HG02571 (cell line): ENCODE measurements at regions not wholly inside any gene's neighbourhood (a gene's known extent, or its start where the extent isn't known, plus 50 kb on each side); places are given as distances from the start of the nearest gene placed in this dataset.

Experiments
- ATAC-seq: cut with Tn5 transposase; IDR thresholded peaks from one replicate; pipeline ENCODE4 v1.9.1; 2021; ENCODE audit warnings: mild to moderate bottlenecking, moderate library complexity; ENCODE audit not compliant: unreplicated experiment

GRCh38 chr5:174189654-174190541, 144.4 kb downstream of the NSG2 start:
- ATAC-seq: no peak

DNA sequence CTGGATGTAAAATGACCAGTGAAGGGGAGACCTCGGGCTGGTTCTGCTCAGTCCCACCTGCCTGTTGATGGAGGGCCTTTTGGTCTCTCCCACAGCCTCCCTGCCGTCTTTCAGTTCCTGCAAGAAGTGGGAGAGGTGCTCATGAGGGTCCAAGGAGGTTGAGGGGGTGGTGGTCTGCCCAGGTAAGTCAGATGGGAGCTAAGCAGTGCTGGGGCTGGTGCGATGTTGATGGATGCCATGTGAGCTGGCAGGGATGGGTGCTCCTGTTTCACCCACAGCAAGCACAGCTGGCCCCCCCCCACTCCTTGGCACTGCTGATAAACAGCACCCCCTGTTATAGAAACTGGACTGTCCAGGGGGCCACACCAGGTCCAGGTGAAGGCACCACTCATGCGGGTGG, 145.6 kb downstream of the NSG2 start:
- ATAC-seq: no peak

DNA sequence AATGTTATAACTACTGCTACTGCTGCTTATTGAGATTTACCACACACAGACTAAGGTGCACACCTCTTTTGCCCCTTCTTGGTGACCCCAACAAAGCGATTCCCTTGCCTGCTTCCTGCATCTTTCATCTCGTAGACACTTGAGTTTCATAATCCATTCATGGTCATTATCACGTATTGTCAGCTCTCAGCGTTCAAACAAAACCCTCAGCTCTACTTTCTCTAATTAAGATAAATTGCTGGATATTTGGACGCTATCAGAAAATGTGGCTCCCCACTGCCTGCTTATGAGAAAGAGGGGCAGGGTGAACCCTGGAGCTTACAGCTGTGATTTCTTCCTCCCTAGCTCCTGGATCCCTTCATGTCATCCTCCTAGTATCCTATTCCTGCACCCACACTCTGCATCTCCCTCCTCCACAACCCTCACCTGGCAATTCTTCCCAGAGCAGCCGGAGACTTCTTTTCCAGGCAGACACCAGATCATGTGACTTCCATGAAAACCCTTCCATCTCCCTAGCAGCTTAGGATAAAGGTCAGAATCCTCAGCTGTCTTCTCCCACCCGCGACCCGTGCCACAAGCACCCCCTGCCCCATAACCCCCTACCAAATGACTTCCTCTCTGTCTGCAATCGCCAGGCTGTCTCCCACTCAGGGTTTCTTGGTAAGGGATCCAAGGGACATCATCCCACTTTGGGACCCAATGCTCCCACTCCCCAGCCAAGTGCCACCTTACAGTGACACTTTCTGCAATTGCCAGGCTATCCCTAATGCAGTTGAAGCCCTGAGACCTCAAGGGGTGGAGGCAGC, 146.5 kb downstream of the NSG2 start:
- ATAC-seq: no peak

- no peak for ATAC-seq
Measured at GRCh38 chr5:174192901-174193300, 147.4 kb downstream of the NSG2 start.

- no peak for ATAC-seq
Measured at GRCh38 chr5:174195517-174195916, 150.0 kb downstream of the NSG2 start.

GRCh38 chr5:174197929-174198328, 152.4 kb downstream of the NSG2 start:
- ATAC-seq: no peak

- ATAC-seq: no peak
Measured at GRCh38 chr5:174198541-174198940, 153.0 kb downstream of the NSG2 start.

DNA sequence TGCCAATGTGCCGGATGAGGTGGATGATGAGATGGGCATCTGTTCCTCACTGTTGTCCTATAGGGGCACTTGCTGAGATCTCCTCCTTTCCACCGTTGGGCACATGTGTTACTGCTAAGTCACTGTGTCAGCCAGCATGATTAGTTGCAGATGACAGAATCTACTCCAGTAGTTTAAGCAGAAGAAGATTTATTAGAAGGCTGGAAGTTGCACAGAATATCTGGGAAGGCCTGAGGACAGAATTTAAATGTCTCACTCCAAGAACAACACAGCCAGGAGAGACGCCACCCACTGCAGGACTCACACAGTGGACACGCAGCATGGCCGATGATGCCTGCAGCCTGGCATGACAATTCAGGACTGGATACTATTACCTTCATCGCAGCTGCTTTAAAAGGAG, 157.5 kb downstream of the NSG2 start:
- ATAC-seq: no peak

DNA sequence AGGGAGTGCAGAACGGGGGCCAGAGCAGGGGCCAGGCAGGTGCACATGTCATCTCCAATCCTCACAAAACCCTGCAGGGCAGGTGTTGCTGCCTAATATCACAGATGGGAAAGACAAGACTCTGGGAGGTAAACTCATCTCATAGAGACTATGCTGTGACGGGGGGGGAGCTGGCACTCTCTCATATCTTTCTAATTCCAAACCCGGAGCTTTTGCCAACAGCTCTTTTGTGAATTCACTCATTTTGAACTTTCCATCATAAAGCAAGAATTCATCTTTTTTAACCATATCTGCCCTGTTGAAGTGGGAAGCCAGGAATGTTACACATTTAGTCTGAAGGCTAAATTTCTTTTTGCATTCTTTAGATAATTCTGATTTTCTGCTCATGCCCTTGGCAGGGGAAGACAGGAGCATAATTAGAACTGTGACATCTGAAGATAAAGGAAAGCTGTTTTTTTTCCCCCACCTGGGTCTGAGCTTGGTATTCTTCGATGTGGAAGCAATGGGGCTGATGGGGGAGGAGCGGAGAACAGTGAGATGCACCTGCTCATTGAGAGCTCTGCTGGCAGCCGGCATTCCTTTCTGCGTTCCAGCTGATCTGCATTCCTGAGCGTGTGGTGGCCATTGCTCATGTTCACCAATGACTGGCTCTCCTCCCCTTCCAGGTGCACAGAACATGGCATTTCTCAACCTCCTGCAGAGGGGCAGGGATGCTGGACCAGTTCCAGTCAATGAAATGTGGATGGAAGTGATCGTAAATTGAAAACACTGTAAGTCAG, 159.2 kb downstream of the NSG2 start:
- ATAC-seq: no peak

GRCh38 chr5:174205939-174206338, 160.4 kb downstream of the NSG2 start:
- ATAC-seq: no peak

DNA sequence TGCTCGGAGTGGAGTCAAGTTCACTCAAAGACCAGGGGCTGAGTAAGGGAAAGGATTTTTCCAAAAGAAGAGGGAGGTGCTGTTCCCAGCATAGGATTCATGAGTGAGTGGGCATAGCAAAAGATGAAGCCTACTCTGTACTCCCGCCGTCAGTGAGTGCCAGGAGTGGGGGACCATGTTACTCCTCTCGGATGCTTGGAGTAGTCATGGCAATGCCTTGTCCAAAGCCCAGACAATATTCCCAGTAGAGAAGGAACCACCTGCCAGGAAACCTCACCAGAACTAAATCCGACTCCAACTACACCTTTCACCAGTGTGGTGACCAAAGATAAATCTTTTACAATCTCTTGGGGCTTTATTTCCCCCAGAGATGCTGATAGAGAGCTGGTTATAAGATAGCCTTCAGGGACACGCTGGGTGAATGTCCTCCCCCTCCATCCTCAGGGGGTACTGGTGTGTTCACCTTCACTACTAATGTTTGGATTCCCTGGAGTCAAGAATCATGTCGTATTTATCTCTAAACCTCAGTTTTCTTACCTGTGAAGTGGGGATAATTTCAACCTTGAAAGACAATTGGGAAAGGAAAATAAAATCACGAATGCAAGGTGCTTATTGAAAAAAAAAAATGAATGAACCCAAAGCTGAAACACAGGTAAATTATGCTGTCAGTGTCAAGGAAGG, 165.2 kb downstream of the NSG2 start:
- no peak for ATAC-seq

- no peak for ATAC-seq
Measured at GRCh38 chr5:174211277-174211626, 165.7 kb downstream of the NSG2 start.

GRCh38 chr5:174217527-174217926, 172.0 kb downstream of the NSG2 start:
- ATAC-seq: no peak

DNA sequence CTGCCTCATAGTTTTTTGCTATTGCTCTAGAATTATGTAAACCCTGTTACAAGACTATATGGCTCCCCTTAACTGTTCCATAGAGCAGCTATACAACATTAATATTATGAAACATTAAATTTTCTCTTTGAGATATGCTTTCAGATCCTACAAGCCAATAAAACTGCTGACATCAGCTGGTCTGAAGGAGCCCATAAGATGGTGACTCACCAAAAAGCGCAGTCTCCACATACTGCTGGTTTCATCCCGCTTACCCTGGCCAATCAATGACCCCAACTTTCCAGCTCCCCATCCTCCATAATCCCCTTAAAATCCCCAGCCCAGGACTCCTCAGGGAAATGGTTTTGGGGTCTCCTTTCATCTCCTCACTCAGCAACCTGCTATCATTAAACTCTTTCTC, 172.7 kb downstream of the NSG2 start:
- no peak for ATAC-seq

GRCh38 chr5:174220417-174220816, 174.9 kb downstream of the NSG2 start:
- ATAC-seq: no peak

DNA sequence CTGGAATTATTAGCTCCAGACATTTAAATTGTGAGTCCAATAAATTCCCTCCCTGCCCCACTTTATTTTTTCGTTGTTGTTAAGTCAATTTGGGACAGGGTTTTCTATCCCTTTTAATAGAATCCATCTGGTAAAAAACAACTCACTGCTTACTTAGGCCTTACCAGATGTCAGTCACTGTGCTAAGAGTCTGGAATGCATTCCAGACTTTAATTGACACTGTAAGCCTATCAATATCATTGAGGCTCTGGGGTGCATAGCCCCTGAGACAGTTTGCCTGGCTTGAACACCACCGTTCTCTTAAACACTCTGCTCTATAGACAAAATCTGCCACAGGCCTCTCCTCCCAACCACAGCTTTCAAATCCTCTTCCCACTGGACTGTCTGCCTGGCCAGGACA, 175.9 kb downstream of the NSG2 start:
- ATAC-seq: no peak

DNA sequence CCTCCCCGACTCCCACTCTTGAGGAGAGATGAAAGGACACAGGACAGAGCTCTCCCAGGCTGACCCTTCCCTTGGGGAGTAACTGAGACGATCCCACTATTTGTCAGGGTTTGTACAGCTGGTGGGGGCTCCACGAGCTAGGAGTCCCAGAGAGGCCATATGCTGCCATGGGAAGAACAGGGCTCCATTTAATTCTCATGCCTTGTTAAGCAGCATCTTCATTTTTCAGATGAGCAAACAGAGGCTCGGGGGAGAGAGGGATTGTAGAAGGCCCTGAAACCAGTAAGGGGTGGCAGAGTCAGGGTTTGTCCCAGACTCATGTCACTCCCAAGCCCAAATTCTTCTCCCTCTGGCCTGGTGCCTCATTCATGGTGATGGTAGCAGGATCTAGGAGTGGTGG, 176.4 kb downstream of the NSG2 start:
- ATAC-seq: no peak

- ATAC-seq: no peak
Measured at GRCh38 chr5:174222891-174223290, 177.4 kb downstream of the NSG2 start.

DNA sequence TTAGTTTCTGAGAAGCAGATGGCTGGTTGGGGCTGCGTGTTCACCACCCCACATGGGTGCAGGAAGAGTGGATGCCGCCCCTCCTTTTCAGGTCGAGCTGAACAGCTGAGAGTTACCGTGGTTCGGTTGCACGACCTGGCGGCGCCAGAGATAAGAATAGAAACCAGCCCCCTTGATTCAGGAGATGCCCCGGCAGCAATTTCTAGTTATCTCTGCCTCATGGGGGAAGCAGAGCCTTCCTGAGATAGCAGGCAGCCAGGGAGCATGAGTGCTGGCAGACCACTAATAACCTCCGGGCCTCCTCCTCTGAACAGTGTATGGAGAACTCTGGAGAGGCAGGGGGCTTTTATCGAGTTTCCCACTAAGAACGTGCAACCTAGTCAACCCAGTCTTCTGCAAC, 177.8 kb downstream of the NSG2 start:
- ATAC-seq: no peak

DNA sequence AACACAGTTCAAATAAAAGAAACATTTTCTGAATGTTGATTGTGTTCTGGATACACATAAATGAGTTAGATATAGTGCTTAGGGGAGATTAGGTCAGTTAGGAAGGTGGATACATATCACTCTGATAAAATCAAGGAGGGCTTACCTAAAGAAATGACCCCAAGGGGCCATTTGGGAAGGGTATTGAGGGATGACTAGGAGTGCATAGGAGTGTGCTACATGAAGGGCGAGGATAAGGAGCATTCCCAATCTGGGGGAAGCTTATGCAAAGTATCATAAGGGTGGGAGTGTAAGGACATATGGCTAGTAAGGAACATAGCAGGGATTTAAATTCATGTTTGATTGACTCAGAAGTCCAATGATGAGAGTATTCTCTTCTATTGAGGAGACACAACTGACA, 183.6 kb downstream of the NSG2 start:
- ATAC-seq: no peak
